Esophagus muscularis mucosa (tissue), 4 donors: ENCODE measurements at regions not wholly inside any gene's neighbourhood (a gene's known extent, or its start where the extent isn't known, plus 50 kb on each side); places are given as distances from the start of the nearest gene placed in this dataset.

Experiments
- DNase-seq: peaks from one replicate; pipeline ENCODE4 v3.0.0-alpha.2; 2017; ENCODE audit errors: extremely low spot score
- H3K27ac ChIP-seq, 4 donors: fragments of 200-600 bp; sonication (generic); replicated peaks in 1 of 4; 1 replicate in 3 of 4; 2 replicates in 1 of 4; pipeline ENCODE4 v1.5.1; 2016 to 2019; ENCODE audit warnings: mild to moderate bottlenecking in 1 of 4
- H3K27me3 ChIP-seq, 4 donors: fragments of 200-600 bp; sonication (generic); one replicate each; pipeline versions ENCODE4 v1.5.1 to v1.6.0; 2016 to 2019
- H3K36me3 ChIP-seq, 4 donors: fragments of 200-600 bp; sonication (generic); one replicate each; pipeline ENCODE4 v1.5.1; 2016 to 2019
- H3K4me1 ChIP-seq, 4 donors: fragments of 200-600 bp; sonication (generic); one replicate each; pipeline ENCODE4 v1.5.1; 2016 to 2019
- H3K4me3 ChIP-seq, 4 donors: fragments of 200-600 bp; sonication (generic); 1 replicate in 2 of 4; 2 replicates in 2 of 4; pipeline ENCODE4 v1.5.1; 2016 to 2019; ENCODE audit warnings: mild to moderate bottlenecking in 4 of 4, moderate library complexity in 1 of 4
- H3K9me3 ChIP-seq, 4 donors: fragments of 200-600 bp; sonication (generic); 1 replicate in 3 of 4; 2 replicates in 1 of 4; pipeline ENCODE4 v1.5.1; 2016 to 2019
- CTCF ChIP-seq, 3 experiments: fragments of 200-600 bp in 2 of 3; fragments of 450-650 bp in 1 of 3; sonication (generic) in 2 of 3; IDR thresholded peaks; one replicate each; pipeline ENCODE4 v1.5.1; 2017 to 2019; ENCODE audit warnings: antibody characterized with exemption in 3 of 3, mild to moderate bottlenecking in 2 of 3, moderate library complexity in 1 of 3
- EP300 ChIP-seq: sonication (generic); formaldehyde crosslinking; IDR thresholded peaks from one replicate; pipeline ENCODE4 v1.6.1; 2017; ENCODE audit warnings: antibody characterized with exemption
- POLR2A ChIP-seq: fragments of 450-650 bp; IDR thresholded peaks from one replicate; pipeline ENCODE4 v1.6.1; 2017; ENCODE audit warnings: antibody characterized with exemption, moderate library complexity, mild to moderate bottlenecking, low read depth
- POLR2AphosphoS5 ChIP-seq, 2 donors: sonication (generic); formaldehyde crosslinking; IDR thresholded peaks; one replicate each; pipeline ENCODE4 v1.6.1; 2017; ENCODE audit warnings: antibody characterized with exemption in 2 of 2
- WGBS: methylation state at CpG from one replicate; pipeline ENCODE4 v1.1.5; 2018; 5-methylcytosine and 5-hydroxymethylcytosine counted together
- intact Hi-C: fragments of 100-400 bp; cut with DNase I; formaldehyde crosslinking; loops from one replicate; pipeline ENCODE4 v1.15.1; 2023

- DNase-seq = no peak
- no peak overlapping the region for H3K27ac ChIP-seq
- H3K9me3 ChIP-seq = no peaks in the 10 kb centered on the region
- peaks cover 0 to 12% (median 0%) of the 10 kb centered on the region in 4 donors for H3K27me3 ChIP-seq
- no peak for TF ChIP-seq CTCF (IDR thresholded peaks at IDR 0.05)
- TF ChIP-seq POLR2AphosphoS5 (IDR thresholded peaks at IDR 0.05) = no peak
- TF ChIP-seq EP300 = no peak
- TF ChIP-seq POLR2A = no peak
- no peaks in the 10 kb centered on the region for H3K4me1 ChIP-seq
- WGBS = 48% methylated on average over 1 of the region's 1 CpG
- no peaks in the 10 kb centered on the region for H3K36me3 ChIP-seq
- H3K4me3 ChIP-seq = no peak overlapping the region
- intact Hi-C loops = no loop called here
These were observed 93.5 kb downstream of the FOXD1 start for GRCh38 chr5:73355108-73355507.

- Histone ChIP-seq H3K9me3 (no peaks in the 10 kb centered on the region), H3K4me3 (no peak overlapping the region), H3K27ac (no peak overlapping the region), H3K4me1 (no peaks in the 10 kb centered on the region), H3K27me3 (peaks cover 0 to 12% (median 0%) of the 10 kb centered on the region in 4 donors), H3K36me3 (no peaks in the 10 kb centered on the region)
- WGBS = 83% methylated on average over 2 of the region's 2 CpGs
- no peak for DNase-seq
- no peak for TF ChIP-seq POLR2AphosphoS5 (IDR thresholded peaks at IDR 0.05)
- TF ChIP-seq POLR2A = no peak
- no peak for TF ChIP-seq EP300
- TF ChIP-seq CTCF (IDR thresholded peaks at IDR 0.05) = no peak
- intact Hi-C loops = no loop called here
These were observed 94.2 kb downstream of the FOXD1 start for GRCh38 chr5:73354406-73354805.

- TF ChIP-seq EP300 = no peak
- no peak for TF ChIP-seq CTCF (IDR thresholded peaks at IDR 0.05)
- TF ChIP-seq POLR2A = no peak
- TF ChIP-seq POLR2AphosphoS5 (IDR thresholded peaks at IDR 0.05) = no peak
- H3K4me3 ChIP-seq = no peak overlapping the region
- no peaks in the 10 kb centered on the region for H3K9me3 ChIP-seq
- intact Hi-C loops = no loop called here
- no peaks in the 10 kb centered on the region for H3K4me1 ChIP-seq
- peaks cover 0 to 12% (median 0%) of the 10 kb centered on the region in 4 donors for H3K27me3 ChIP-seq
- H3K27ac ChIP-seq = no peak overlapping the region
- no peaks in the 10 kb centered on the region for H3K36me3 ChIP-seq
- DNase-seq = no peak
These were observed 95.8 kb downstream of the FOXD1 start for GRCh38 chr5:73352649-73353230.

GRCh38 chr5:73352243-73352642 lies 96.3 kb downstream of the FOXD1 start:
- no peak for DNase-seq
- 100% methylated on average over 1 of the region's 1 CpG for WGBS
- Histone ChIP-seq H3K36me3 (no peaks in the 10 kb centered on the region), H3K27me3 (peaks cover 0 to 12% (median 0%) of the 10 kb centered on the region in 4 donors), H3K9me3 (peaks cover 0 to 4% (median 3%) of the 10 kb centered on the region in 4 donors), H3K4me3 (no peak overlapping the region), H3K27ac (no peak overlapping the region), H3K4me1 (no peaks in the 10 kb centered on the region)
- no peak for TF ChIP-seq CTCF (IDR thresholded peaks at IDR 0.05)
- intact Hi-C loops = no loop called here

- 53% methylated on average over 3 of the region's 3 CpGs for WGBS
- DNase-seq = no peak
- TF ChIP-seq EP300 (no peak), POLR2AphosphoS5 (IDR thresholded peaks at IDR 0.05) (no peak), CTCF (IDR thresholded peaks at IDR 0.05) (no peak), POLR2A (no peak)
- no peaks in the 10 kb centered on the region for H3K36me3 ChIP-seq
- H3K4me1 ChIP-seq = no peaks in the 10 kb centered on the region
- intact Hi-C loops = no loop called here
- H3K9me3 ChIP-seq = peaks cover 0 to 11% (median 8%) of the 10 kb centered on the region in 4 donors
- H3K27ac ChIP-seq = no peak overlapping the region
- no peak overlapping the region for H3K4me3 ChIP-seq
- H3K27me3 ChIP-seq = peaks cover 0 to 12% (median 0%) of the 10 kb centered on the region in 4 donors
These were observed 97.0 kb downstream of the FOXD1 start for GRCh38 chr5:73351593-73351992.
